Astrocyte of the hippocampus (primary cell): ENCODE measurements at regions not wholly inside any gene's neighbourhood (a gene's known extent, or its start where the extent isn't known, plus 50 kb on each side); places are given as distances from the start of the nearest gene placed in this dataset.
A peak's percentile ranks its signal among the peaks of the same experiment; 100 is the strongest.
"Not testable (repeated sequence)": the region's sequence is repeated elsewhere in the genome, so short reads cannot be mapped to it uniquely, and the experiment has no call there.

Source experiments
- DNase-seq: peaks from one replicate; pipeline ENCODE4 v3.0.0; 2011; ENCODE audit warnings: low read depth, low spot score

DNA sequence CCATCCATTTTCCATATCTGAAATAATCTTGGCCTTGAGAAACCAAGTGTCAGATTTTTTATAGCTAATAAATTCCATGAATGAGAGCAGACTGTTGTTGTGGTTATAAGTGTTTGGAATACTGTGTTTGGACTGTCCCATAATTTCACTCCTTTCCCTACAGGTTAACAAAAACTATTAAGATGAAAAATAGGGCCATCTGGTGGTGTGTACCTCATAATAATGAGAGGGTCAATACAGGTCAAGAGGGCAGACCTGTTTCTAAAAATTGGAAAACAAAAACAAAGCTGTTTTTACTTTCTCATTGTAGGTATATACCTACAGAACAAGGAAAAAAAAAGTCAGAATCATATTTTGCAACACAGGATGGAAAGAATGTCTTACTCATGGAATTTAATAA is 553.8 kb upstream of the SGO1 start:
- DNase-seq = no peak

DNA sequence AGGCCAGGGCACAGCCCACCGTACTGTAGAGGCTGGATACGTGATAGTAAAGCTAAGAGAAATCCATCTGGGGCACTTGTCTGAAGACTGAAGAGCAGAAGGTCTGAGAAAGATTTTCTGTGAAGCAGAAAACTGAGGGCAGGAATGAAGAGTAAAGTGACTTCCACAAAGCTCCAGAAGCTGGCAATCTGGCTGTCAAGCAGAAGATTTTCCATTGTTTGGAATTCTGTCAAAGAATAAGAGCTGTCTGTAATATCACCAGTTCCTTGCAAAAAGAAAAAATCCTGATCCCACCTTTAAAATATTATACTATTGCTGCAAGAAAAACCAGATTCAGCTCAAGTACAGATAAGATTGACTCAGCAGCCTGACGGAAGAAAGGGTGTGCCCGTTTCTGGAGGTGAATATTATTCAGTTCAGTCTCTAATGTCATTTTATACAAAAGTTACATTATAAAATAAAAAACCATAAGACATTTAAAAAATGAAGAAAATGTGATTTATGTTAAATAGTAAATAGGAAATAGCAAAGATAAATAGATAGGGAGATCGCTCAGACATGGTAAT is 550.4 kb upstream of the SGO1 start:
- DNase-seq = no peak

DNA sequence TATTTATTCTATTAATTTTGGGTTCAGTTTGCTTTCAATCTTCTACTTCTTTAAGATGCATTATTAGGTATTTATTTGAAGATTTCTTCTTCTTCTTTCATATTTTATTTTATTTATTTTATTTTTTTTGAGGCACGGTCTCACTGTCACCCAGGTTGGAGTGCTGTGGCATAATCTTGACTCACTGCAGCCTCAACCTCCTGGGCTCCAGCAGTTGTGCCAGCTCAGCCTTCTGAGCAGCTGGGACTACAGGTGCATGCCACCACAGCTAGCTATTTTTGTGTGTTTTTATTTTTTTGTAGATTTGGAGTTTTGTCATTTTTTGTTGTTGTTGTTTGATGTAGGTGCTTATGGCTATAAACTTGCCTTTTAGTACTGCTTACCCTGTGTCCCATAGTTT is 543.2 kb upstream of the SGO1 start:
- no peak for DNase-seq

DNA sequence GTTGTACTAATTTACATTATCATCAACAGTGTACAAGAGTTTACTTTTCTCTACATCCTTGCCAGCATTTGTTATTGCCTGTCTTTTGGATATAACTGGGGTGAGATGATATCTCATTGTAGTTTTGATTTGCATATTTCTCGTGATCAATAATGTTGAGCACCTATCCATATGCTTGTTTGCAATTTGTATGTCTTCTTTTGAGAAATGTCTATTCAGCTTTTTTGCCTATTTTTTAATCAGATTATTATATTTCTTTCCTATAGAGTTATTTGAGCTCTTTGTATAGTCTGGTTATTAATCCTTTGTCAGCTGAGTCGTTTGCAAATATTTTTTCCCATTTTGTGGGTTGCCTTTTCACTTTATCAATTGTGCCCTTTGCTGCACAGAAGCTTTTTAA is 540.8 kb upstream of the SGO1 start:
- no peak for DNase-seq

DNA sequence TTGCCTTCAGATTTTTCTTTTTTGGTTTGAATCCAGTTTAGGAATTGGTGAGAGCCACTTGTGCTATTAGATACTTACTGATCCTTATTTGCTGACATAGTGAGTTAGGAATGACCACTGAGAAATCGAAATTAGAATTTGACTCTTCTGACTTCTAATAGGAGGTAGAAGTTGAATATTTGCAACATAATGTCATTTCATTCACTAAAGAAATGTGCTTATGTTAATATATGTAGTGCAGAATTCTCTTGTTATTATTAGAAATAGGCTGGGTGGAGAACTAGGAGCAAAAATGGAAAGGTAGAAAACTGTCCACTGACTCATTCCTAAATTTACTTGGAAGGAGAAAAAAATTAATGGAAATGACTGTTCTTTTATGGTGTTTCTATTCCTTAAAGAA is 538.2 kb upstream of the SGO1 start:
- no peak for DNase-seq

DNA sequence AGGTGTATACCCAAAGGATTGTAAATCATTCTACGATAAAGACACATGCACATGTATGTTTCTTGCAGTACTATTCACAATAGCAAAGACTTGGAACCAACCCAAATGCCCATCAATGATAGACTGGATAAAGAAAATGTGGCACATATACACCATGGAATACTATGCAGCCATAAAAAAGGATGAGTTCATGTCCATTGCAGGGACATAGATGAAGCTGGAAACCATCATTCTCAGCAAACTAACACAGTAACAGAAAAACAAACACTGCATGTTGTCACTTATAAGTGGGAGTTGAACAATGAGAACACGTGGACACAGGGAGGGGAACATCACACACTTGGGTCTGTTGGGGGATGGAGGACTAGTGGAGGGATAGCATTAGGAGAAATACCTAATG is 530.4 kb upstream of the SGO1 start:
- DNase-seq = not testable (repeated sequence)

DNA sequence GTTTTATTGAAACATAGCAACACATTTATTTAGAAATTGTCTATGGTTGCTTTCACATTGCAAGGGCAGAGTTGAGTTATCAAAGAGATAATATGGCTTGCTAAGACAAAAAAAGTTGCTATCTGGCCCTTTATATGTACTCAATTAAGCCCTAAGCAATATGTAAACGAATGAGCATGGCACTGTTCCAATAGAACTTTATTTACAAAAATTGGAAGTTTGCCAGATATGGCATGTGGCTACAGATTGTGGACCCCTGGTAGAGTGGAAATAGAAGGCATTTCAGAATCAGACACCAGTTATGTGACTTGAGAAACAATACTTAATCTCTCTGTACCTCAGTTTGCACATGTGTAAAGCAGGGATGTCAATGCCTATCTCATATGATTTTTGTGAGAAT is 515.6 kb upstream of the SGO1 start:
- DNase-seq = no peak

DNA sequence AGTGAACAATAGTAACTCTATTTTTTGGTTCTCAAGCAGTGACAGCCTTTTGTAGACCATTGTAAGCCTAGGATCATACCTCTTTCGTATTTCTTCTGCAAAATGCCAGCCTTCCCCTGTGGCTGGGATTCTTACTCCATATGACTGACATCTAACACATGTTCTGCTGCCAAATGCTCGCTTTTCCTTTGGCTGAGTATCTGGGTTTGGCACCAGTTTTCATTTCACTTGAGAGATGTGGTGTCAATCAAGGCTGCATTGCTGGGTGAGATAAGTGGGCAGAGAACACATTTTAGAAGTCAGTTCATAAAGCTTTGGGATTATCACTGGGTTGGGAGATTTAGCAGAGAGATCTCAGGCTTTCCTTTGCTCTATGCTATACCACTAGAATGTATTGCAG is 514.7 kb upstream of the SGO1 start:
- peak; percentile 55 for DNase-seq

DNA sequence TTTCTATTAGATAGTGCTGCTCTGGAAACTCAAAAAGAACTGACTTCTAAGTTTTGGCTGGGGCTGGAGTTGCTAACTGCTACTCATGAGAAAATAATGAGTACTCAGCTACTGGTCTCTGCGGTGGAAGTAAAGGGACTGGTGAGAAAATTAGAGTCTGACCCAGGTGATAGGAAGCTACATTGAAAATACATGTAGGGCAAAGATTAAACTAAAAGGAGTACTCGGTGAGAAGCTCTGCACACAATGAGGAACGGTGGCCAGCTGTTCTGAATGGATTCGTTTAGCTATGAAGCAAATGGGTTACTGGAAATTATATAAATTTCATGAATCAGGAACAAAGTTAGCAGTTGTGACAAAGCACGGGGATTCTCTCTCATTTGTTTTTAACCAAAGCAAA is 512.9 kb upstream of the SGO1 start:
- DNase-seq = no peak

DNA sequence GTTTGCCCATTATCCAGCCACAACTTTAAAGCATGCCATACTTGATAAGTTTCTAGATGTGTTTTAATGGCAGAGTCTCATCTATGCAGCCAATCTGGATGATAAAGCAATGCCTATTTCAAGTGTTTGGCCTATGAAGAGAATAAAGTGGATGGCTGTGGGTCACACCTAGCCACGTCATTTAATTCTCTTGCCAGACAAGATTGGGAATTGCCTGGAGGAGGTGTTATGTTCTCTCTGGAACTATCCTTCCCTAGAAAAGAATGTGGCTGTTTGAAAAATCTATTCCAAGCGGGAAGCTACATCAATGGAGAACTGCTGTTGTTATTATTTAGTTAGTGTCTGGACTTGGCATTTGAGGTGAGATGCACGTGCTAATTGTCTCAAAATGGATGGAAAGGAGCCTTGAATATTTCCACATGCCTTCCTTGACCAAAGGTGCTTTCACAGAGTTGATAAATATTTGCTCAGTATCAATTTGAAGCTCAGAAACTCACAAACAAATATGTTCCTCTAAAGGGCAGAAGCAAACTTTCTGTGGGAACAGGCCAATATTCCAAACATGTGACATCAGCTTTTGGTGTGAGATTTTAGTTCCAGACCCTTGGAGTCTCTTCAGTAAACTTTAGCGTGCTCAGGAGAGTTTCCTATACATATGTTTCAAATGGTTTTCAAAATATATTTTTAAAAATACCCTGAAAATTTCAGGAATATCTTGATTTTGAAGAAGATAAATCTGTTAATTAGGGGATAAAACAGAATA is 510.6 kb upstream of the SGO1 start:
- no peak for DNase-seq

DNA sequence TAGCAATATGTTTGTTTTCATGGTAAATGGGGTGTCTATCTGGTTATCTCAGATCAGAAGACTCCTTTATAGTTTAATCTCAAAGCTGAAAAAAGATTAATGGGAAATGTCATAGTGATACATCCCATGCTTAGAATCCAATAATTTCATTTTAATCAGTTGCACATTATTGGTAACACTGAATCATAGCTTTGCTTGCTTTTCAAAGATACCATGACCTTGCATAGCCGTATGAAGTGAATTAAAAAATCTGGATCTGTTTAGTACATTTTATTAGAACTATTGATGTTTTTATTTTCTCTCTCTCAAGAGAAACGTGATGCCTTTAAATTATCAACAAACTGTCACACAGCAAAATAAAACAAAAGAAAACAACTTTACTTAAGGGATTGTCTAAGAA is 506.7 kb upstream of the SGO1 start:
- no peak for DNase-seq

DNA sequence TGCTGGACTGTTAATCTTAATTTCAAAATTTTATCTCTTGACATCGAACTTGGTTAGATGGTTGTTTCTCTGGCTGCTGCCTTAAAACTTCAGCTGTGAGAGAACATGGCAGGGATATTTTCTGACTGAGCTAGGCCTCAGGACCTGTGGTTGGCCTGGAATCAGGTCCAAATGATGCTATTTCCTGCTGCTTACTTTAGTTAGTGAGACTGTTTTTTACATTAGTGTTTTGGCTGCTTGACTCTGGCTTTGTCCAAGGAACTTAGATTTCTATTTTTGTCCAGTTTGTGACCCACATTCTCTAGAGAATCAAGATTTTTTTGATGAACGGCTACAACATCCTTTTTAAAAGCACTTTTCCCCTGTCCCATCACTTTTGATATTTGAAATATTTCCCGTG is 497.9 kb upstream of the SGO1 start:
- DNase-seq = peak; percentile 87

DNA sequence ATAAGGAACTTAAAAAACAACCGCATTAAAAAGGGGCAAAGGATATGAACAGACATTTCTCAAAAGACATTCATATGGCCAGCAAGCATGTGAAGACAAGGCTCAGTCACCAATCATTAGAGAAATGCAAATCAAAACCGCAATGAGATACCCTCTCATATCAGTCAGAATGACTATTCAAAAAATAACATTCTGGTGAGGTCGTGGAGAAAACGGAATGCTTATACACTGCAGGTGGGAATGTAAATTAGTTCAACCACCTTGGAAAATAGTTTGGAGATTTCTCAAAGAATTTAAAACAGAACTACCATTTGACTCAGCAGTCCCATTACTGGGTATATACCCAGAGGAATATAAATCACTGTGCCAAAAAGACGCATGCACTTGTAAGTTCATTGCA is 496.6 kb upstream of the SGO1 start:
- peak; percentile 87 for DNase-seq

DNA sequence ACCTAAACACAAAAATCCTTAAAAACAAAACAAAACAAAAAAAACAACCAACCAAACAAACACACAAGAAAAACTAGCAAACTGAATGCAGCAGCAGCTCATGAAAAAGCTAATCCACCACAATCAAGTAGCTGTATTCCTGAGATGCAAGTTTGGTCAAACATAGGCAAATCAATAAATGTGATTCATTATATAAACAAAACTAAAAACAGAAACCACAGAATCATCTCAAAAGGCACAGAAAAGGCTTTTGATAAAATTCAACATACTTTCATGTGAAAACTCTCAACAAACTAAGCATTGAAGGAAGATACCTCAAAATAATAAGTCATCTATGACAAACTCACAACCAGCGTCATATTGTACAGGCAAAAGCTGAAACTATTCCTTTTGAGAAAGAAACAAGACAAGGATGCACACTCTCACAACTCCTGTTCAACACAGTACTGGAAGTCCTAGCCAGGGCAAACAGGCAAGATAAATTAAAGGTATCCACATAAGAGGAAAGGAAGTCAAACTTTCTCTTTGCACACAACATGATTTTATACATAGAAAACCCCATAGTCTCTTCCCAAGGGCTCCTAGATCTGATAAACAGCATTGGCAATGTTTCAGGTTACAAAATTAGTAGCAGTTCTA is 495.1 kb upstream of the SGO1 start:
- peak; percentile 19 for DNase-seq

DNA sequence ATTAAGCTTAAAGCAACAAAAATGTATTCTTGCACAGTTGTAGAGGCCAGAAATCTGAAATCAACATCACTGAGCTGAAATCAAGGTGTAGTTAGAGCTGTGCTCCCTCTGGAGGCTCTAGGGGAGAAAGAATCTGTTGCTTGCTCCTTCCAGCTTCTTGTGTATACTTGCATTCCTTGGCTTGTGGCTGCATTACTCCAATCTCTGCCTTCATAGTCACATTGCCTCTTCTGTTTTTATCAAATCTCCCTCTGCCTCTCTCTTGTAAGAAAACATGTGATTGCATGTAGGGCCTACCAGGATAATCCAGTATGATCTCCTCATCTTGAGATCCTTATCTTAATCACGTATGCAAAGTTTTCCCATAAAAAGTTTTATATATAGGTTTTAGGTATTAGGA is 487.9 kb upstream of the SGO1 start:
- no peak for DNase-seq

DNA sequence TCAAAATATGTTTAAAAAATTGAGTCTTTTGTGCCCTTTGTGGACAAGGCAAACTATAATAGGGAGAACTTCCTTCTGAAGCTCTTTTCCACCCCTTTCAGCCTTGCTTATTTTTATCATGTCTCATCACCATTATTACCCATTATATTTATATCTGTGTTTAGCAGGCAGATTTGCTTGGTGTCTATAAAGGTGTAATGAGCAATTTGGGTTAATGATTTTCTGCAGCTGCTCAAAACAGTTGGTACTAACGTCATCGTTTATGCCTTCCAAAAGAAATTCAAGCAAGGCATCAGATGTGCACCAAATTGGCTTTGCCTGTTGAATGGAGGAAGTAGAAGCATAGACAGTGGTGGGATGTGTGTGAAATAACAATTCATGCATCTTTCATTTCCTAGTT is 483.7 kb upstream of the SGO1 start:
- DNase-seq = no peak

DNA sequence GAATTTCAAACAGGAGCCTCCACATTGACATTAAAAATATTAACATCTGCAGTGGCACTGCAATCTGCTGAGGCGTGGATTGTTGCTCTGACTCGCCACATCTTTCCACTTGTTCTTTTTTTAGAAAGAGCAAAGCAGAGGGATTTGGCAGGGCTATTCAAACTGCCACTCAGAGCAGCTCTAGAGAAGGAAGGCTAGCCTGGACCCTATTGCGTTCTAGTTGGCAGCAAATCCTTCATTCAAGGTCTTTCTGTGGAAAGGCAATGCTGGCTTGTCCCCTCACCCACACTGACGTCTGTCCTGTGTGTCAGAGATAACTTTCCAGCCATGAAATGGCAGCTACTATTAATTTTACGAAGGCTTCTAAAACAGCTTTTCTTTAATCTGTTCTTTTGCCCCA is 483.2 kb upstream of the SGO1 start:
- peak; percentile 59 for DNase-seq

DNA sequence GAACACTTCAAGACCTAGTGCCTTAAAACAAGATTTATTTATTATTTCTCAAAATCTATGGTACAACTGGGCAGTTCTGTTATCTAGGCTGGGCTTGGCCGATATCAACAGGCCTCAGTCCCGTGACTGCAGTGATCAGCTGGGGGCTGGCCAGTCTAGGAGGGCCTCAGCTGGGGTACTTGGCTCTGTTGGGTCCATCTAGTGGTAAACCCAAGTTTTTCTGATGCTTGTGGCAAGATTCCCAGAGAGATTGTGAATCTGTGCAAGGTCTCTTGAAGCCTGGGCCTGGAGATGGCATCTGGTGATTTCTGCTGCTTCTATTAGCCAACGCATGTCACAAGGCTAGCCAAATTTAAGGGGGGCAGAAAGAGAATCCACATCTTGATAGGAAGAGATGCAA is 482.4 kb upstream of the SGO1 start:
- no peak for DNase-seq

DNA sequence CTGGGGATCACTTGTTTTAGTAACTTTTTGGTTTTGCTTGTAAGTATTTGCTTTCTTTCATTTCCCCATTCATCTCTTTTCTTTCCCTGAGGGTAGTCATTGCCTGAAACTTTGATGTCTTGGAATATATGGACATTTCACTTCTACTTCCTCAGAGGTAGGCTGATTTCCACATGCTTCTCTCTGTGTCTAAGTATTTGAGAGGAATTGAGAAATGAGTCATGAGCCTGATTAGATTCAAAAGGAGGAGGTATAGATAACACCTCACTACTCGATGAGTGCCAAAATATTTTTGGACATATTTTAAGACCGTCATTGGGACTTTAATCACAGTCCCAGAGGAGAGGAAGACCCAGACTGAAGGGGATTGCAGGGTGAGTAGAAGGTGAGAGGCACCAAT is 480.1 kb upstream of the SGO1 start:
- no peak for DNase-seq

DNA sequence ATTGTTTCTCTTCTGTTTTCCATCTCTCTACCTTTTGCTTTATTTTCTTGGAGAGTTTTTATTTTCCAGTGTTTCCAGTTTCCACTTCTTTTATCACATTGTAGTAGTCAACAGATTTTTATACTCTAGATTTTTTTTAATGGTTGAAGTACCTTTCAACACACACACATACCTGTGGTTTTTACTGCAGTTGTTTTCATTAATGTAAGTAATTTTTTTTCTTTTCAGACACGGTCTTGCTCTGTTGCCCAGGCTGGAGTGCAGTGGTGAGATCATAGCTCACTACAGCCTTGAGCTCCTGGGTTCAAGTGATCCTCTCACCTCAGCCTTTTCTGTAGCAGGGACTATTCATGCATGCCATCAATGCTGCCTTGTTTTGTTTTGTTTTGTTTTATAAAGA is 472.5 kb upstream of the SGO1 start:
- no peak for DNase-seq

DNA sequence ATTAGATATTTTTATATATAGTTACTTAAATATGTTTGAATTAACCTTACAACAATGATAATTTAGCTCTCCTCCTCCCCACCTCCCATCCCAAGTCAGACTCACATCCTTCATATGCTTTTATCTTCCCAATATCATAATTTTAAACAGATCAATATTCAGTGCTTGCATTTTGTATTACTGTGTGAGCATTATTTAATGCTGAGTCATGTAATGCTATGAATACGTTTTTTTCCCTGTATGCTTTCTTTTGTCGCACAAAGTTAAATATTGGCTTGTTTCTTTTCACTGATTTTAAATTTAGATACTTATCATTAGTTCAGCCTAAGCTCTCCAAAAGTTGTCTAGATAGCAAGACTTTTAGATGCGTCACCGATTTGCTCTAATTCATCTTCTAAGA is 471.6 kb upstream of the SGO1 start:
- no peak for DNase-seq

DNA sequence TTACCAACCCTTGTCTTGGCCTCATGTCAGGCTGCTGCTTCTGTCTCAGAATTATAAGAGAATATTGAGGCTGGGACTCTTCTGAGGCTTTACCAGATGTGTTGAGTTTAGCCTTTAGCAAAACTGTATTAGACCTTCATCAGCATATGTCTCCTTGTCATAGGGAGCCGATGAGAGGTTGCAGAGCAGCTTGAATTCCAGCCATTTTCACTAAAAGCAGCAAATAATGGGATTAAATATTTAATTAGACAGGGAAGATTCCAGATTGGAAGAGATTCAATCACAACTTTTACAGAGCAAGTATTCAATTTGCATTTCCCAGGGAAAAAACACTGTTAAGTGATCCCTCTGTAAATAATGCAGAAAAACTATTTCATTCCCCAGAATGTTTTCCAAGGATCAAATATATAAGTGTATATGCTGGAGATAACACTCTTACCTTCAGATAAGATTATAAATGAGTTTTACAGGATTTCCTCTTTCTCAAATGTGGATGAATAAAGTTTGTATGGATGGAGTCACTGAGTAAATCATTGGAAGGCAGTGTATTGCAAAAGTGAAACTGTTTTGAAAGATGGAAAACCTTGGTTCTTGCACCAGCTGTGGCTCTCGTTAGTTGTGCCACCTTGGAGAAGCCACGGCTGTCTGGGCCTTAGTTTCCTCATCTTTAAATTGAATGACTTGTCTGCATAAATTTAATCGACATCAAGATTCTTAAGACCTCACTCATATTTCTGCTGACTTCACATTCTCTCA is 466.4 kb upstream of the SGO1 start:
- DNase-seq = no peak

DNA sequence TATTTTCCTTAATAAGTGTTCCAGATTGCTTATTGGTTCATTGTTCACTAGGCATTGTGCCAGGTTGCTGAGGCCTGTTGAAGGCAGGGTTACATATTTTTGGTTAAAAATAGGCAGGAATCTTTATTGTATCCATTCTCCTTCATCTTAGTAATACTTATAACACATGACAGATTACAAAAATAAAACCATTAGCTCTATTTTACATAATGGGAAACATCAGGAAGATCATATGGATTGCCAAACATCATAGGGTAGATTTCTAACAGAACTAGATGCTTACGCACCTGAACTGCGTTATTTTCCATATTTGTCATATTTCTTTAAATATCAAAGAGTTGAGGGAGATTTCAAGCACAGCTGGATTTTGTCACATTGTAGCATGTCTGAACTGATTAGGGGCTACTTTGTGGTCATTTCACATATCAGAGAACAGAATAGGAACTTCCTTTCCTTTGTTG is 462.9 kb upstream of the SGO1 start:
- DNase-seq = no peak
